Stimulated activated CD4-positive, alpha-beta T cell treated with anti-CD3 and anti-CD28 coated beads, TNF-alpha, amount 100 ng/mL, for 48 hours (primary cell): ENCODE measurements at regions not wholly inside any gene's neighbourhood (a gene's known extent, or its start where the extent isn't known, plus 50 kb on each side); places are given as distances from the start of the nearest gene placed in this dataset.

ENCODE experiments used
- DNase-seq, 3 donors: peaks; one replicate each; pipeline ENCODE4 v3.0.0-alpha.2; 2020; ENCODE audit warnings: low read depth in 3 of 3

DNA sequence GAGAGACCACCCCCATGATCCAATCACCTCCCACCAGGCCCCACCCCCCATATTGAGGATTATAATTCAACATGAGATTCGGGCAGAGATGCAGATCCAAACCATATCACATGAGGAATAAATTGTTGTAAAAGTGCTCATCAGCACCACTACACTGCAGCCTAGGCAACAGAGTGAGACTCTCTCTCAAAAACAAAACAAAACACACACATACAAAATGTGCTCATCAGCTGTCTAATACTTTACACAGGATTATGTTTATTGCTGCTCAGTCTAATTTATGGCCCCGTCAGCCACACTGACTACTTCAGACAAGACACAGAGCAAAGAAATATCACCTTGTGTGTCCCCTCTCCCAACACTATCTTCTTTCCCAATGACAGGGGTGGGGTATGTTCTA lies 72.9 kb upstream of the PPM1J start:
- no peak for DNase-seq

DNA sequence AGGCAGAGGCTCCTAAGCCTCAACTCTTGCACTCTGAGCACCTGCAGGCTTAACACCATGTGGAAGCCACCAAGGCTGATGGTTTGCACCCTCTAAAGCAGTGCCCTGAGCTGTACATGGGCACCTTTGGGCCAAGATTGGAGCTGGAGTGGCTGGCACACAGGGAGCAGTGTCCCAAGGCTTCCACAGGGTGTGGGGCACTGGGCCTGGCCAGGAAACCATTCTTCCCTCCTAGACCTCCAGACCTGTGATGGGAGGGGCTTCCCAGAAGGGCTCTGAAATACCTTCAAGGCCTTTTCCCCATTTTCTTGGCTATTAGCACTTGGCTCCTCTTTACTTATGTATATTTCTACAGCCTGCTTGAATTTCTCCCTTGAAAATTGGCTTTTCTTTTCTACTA lies 67.9 kb upstream of the PPM1J start:
- no peak for DNase-seq

DNA sequence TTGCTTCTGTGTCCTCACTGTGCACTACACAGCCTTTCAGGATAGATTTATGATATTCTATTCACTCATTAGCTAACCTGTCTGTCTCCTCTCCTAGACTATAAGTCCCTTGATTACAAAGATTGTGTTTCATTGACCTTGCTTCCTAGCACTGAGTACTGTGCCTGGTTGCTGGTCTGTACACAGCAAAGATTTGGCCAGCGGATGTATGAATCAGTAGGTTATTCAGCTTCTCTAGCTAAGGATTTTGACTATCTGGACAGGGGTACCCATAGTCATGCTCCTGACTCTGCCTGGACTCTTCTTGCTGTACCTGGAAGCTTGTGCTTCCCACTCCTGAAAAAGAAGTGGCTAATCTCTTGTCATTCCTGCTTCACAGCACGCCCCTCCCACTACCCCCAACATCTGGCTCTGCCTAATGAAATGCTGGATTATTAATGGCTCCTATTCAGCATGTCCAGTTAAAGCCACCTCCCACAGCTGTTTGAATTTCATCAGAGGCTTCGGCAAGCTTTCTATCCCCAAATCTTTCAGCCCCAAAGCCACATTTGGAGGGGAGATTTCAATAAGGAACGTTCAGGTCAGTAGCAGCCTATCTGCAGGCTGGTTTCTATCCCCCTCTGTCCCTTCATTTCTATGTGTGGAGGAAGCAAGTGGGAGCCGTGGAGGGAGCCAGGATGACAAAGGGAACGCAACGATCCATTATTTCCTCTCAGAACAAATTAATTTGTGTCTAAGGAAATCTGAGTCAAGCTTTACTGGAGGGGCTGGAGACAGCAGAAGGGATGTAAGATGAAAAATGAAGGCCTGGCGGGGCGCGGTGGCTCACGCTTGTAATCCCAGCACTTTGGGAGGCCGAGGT lies 64.8 kb upstream of the PPM1J start:
- DNase-seq, result no peak

GRCh38 chr1:112778137-112778536 lies 63.0 kb upstream of the PPM1J start:
- no peak for DNase-seq

GRCh38 chr1:112776688-112777087 lies 61.6 kb upstream of the PPM1J start:
- DNase-seq, result no peak

- no peak for DNase-seq
These were observed 57.6 kb upstream of the PPM1J start for GRCh38 chr1:112772781-112773180.

- no peak for DNase-seq
These were observed 55.6 kb upstream of the PPM1J start for GRCh38 chr1:112770724-112771123.

- no peak for DNase-seq
These were observed 54.5 kb upstream of the PPM1J start for GRCh38 chr1:112769611-112770010.

DNA sequence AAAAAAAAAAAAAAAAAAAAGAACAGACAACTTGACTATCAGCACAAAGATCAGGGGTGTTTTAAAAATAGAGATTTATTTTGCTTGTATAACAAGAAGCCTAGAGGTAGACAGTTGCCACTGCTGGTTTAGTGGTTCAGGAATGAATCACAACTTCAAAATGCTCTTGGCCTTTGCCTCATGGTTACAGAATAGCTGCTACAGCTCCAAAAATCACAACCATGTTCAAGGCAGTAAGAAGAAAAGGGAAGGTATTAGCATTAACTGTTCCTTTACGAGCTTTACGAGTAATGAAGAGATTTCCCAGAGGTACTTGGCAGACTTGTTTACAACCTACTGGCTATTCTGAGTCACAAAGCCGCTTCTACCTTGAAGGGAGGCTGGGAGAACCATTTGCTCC lies 52.5 kb upstream of the PPM1J start:
- DNase-seq, result no peak
